Endothelial cell of umbilical vein (primary cell): ENCODE measurements at regions not wholly inside any gene's neighbourhood (a gene's known extent, or its start where the extent isn't known, plus 50 kb on each side); places are given as distances from the start of the nearest gene placed in this dataset.

Experiments used
- CTCF ChIP-seq, 2 donors: IDR thresholded peaks; 1 replicate in 1 of 2; 2 replicates in 1 of 2; pipeline ENCODE4 v1.5.1; 2011; ENCODE audit warnings: low read length in 2 of 2, mild to moderate bottlenecking in 2 of 2, moderate library complexity in 2 of 2, control low read depth in 1 of 2, inconsistent platforms in 1 of 2, low read depth in 1 of 2; ENCODE audit not compliant: insufficient read depth in 1 of 2; ENCODE audit errors: extremely low read depth in 1 of 2
- EZH2 ChIP-seq: IDR thresholded peaks from 2 replicates; pipeline ENCODE4 v1.6.1; 2012; ENCODE audit warnings: borderline replicate concordance, low read depth, mild to moderate bottlenecking, moderate library complexity, low read length, inconsistent platforms; ENCODE audit not compliant: severe bottlenecking
- GATA2 ChIP-seq: IDR thresholded peaks from 2 replicates; pipeline ENCODE4 v1.7.0; 2011; ENCODE audit warnings: low read depth, mild to moderate bottlenecking, moderate library complexity, mixed read lengths, low read length; ENCODE audit not compliant: insufficient read length, insufficient read depth
- MYC ChIP-seq: IDR thresholded peaks from one replicate; pipeline ENCODE4 v1.6.1; 2011; ENCODE audit warnings: mild to moderate bottlenecking, low read depth, low read length
- POLR2A ChIP-seq: IDR thresholded peaks from 2 replicates; pipeline ENCODE4 v1.6.1; 2012; ENCODE audit warnings: low read depth, mild to moderate bottlenecking, control low read depth, low read length

GRCh38 chr3:13264468-13264795 is 155.7 kb downstream of the NUP210 start:
- TF ChIP-seq MYC (no peak), POLR2A (no peak), GATA2 (no peak), CTCF (IDR thresholded peaks at IDR 0.05; ENCODE audit: extremely low read depth in 1 of 2, insufficient read depth in 1 of 2, low read depth in 1 of 2, low read length in 2 of 2) (no peak), EZH2 (no peak)
